ENCODE measurements at regions not wholly inside any gene's neighbourhood (a gene's known extent, or its start where the extent isn't known, plus 50 kb on each side); places are given as distances from the start of the nearest gene placed in this dataset.

- no peak for TF ChIP-seq CTCF (IDR thresholded peaks at IDR 0.05)
- TF ChIP-seq EP300 (IDR thresholded peaks at IDR 0.05): no peak
- no peak for TF ChIP-seq POLR2A (IDR thresholded peaks at IDR 0.05)
- H3K36me3 ChIP-seq: no peaks in the 10 kb centered on the region
- no peaks in the 10 kb centered on the region for H3K27me3 ChIP-seq
- no peaks in the 10 kb centered on the region for H3K4me1 ChIP-seq (ENCODE audit: insufficient read depth)
- H3K4me3 ChIP-seq: no peak overlapping the region
- H3K9me3 ChIP-seq: no peaks in the 10 kb centered on the region
- intact Hi-C loops (cut with DNase I): no loop called here
- DNase-seq: no peak
- H3K27ac ChIP-seq: no peak overlapping the region
- 65 to 79% (median 71%) methylated on average over 4 of the region's 4 CpGs for WGBS, 3 donors
These were observed 145.3 kb downstream of the ZNF518B start for GRCh38 chr4:10311939-10312338.

DNA sequence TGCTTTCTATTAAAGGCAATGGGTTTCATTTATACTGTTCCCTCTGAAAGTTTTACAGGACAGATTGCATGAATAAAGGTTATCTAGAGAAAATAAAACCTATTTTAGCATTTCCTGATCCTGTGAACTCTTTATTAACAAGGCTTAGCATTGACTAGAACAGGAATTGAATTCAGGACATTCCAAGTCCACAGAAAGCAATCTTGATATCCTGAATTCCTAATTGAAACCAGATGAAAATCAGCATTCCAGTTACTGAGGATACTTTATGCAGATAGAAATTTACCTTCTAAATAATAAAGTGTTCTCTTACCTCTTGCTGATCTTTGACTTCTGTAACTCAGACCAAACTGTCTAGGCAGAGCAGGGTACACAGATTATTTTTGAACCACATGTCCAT is 151.4 kb downstream of the ZNF518B start:
- H3K27me3 ChIP-seq: no peaks in the 10 kb centered on the region
- no peak overlapping the region for H3K4me3 ChIP-seq
- TF ChIP-seq CTCF (IDR thresholded peaks at IDR 0.05) (no peak), POLR2A (IDR thresholded peaks at IDR 0.05) (no peak), EP300 (IDR thresholded peaks at IDR 0.05) (no peak)
- no peak overlapping the region for H3K27ac ChIP-seq
- no peak for DNase-seq
- H3K9me3 ChIP-seq: no peaks in the 10 kb centered on the region
- no peaks in the 10 kb centered on the region for H3K36me3 ChIP-seq
- intact Hi-C loops (cut with DNase I): no loop called here
- H3K4me1 ChIP-seq (ENCODE audit: insufficient read depth): no peaks in the 10 kb centered on the region

GRCh38 chr4:10303291-10303690 is 153.9 kb downstream of the ZNF518B start:
- 72 to 89% (median 82%) methylated on average over 4 of the region's 4 CpGs for WGBS, 3 donors
- H3K4me3 ChIP-seq: no peak overlapping the region
- H3K27me3 ChIP-seq: no peaks in the 10 kb centered on the region
- TF ChIP-seq POLR2A (IDR thresholded peaks at IDR 0.05): no peak
- no peak for DNase-seq
- no peak overlapping the region for H3K27ac ChIP-seq
- no peaks in the 10 kb centered on the region for H3K4me1 ChIP-seq (ENCODE audit: insufficient read depth)
- H3K9me3 ChIP-seq: no peaks in the 10 kb centered on the region
- intact Hi-C loops (cut with DNase I): no loop called here
- H3K36me3 ChIP-seq: no peaks in the 10 kb centered on the region

DNA sequence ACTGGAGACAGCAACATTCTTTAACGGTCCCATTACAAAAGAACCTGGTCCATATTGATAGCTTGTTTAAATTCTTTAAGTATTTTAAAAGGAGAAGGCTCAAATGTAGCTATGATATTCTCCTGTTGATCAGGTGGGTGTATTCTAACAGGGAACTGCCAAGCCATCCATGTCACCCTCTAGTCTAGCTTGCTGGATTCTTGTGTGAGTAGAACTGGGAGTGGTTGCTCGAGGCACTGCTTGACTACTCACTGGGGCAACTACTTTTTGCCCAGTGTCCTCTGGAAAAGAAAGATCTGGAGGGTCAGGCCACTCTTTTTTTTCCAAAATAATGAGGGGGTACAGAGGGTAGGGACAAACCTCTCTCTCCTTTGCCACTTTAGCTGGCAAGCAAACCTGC is 155.1 kb downstream of the ZNF518B start:
- H3K4me1 ChIP-seq (ENCODE audit: insufficient read depth): no peaks in the 10 kb centered on the region
- TF ChIP-seq CTCF (IDR thresholded peaks at IDR 0.05): no peak
- no peak for TF ChIP-seq POLR2A (IDR thresholded peaks at IDR 0.05)
- no peak for TF ChIP-seq EP300 (IDR thresholded peaks at IDR 0.05)
- H3K27ac ChIP-seq: no peak overlapping the region
- H3K9me3 ChIP-seq: no peaks in the 10 kb centered on the region
- no peaks in the 10 kb centered on the region for H3K27me3 ChIP-seq
- intact Hi-C loops (cut with DNase I): no loop called here
- no peak for DNase-seq
- H3K4me3 ChIP-seq: no peak overlapping the region
- H3K36me3 ChIP-seq: no peaks in the 10 kb centered on the region
- WGBS, 3 donors: 64 to 75% (median 69%) methylated on average over 2 of the region's 2 CpGs

DNA sequence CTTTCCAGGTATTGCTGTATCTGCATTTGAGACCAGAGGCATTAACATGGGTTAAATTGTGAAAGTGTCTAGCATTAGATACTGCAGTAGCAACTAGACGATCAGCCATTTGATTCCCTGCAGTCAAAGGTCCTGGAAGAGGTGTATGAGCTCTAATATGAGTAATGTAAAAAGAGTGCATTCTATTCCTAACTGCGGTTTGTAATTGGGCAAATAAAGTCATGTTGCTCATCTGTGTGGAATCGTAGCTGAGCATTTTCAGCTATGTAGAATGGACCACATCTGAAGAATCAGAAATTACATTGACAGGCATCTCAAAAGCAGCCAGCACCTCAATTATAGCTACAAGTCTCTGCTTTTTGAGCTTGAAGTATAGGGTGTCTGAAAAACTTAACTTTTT is 157.6 kb downstream of the ZNF518B start:
- Histone ChIP-seq H3K9me3 (no peaks in the 10 kb centered on the region), H3K27ac (no peak overlapping the region), H3K27me3 (no peaks in the 10 kb centered on the region), H3K4me1 (ENCODE audit: insufficient read depth) (no peaks in the 10 kb centered on the region), H3K4me3 (no peak overlapping the region), H3K36me3 (no peaks in the 10 kb centered on the region)
- TF ChIP-seq CTCF (IDR thresholded peaks at IDR 0.05) (no peak), POLR2A (IDR thresholded peaks at IDR 0.05) (no peak), EP300 (IDR thresholded peaks at IDR 0.05) (no peak)
- DNase-seq: no peak
- 41 to 52% (median 51%) methylated on average over 3 of the region's 3 CpGs for WGBS, 3 donors
- intact Hi-C loops (cut with DNase I): no loop called here

Measured in ovary (tissue), 7 donors.